GM12878 (cell line): ENCODE measurements at regions not wholly inside any gene's neighbourhood (a gene's known extent, or its start where the extent isn't known, plus 50 kb on each side); places are given as distances from the start of the nearest gene placed in this dataset.

Experiments
- ATAC-seq: fragments of 200-7000 bp; cut with Tn5 transposase; 3 replicates; pipeline ENCODE4 v1.9.1; 2020; ENCODE audit warnings: mild to moderate bottlenecking, moderate library complexity
- BruUV-seq: library from RNA; stranded (reverse); fragments of 400-500 nt; replicated peaks from 2 replicates; lab custom pipeline; 2021; lab: Mats Ljungman, UMichigan
- CTCF ChIA-PET: fragments of 300-600 bp; sonication (Branson Sonifier 250); formaldehyde crosslinking; extraction: SDS; loops from one replicate; lab custom pipeline; 2021; ENCODE audit warnings: inconsistent platforms; lab: Yijun Ruan, JAX
- POLR2A ChIA-PET: fragments of 350-600 bp; formaldehyde crosslinking; extraction: SDS; loops from one replicate; lab custom pipeline; 2021; ENCODE audit warnings: inconsistent platforms; lab: Charles Lee
- RAD21 ChIA-PET: fragments of 300-600 bp; sonication (Branson Sonifier 250); formaldehyde crosslinking; loops from one replicate; lab custom pipeline; 2023; ENCODE audit warnings: antibody characterized with exemption; ENCODE audit not compliant: unreplicated experiment; lab: Charles Lee
- SMC1A ChIA-PET: fragments of 300-600 bp; sonication (Branson Sonifier 250); formaldehyde crosslinking; loops from one replicate; lab custom pipeline; 2023; ENCODE audit not compliant: unreplicated experiment, uncharacterized antibody; lab: Charles Lee
- DNase-seq: peaks from one replicate; pipeline ENCODE4 v3.0.0-alpha.2; 2011; ENCODE audit warnings: low read depth, low spot score
- FAIRE-seq: peaks from 3 replicates; lab custom pipeline; 2011; peaks lifted over from hg19 to GRCh38; lab: Jason Lieb, UNC
- H2AFZ ChIP-seq: 2 replicates; pipeline ENCODE4 v1.6.0; 2011; ENCODE audit warnings: low read depth, low read length, control low read depth; ENCODE audit not compliant: control insufficient read depth
- H3K27ac ChIP-seq: 2 replicates; pipeline ENCODE4 v1.5.1; 2011; ENCODE audit warnings: control low read depth; ENCODE audit not compliant: control insufficient read depth, insufficient read depth
- H3K27me3 ChIP-seq, 2 experiments: replicated peaks in 1 of 2; 2 replicates each; pipeline versions ENCODE4 v1.6.0 to v1.6.1; 2011; ENCODE audit warnings: low read length in 1 of 2; ENCODE audit not compliant: control insufficient read depth in 2 of 2, insufficient read depth in 2 of 2
- H3K36me3 ChIP-seq, 2 experiments: 2 replicates each; pipeline ENCODE4 v1.5.1; 2011; ENCODE audit warnings: low read length in 1 of 2; ENCODE audit not compliant: control insufficient read depth in 2 of 2, insufficient read depth in 2 of 2
- H3K4me1 ChIP-seq: 2 replicates; pipeline ENCODE4 v1.6.1; 2011; ENCODE audit warnings: mild to moderate bottlenecking, low read length, moderate library complexity, mixed read lengths; ENCODE audit not compliant: control insufficient read depth, insufficient read depth
- H3K4me2 ChIP-seq: 2 replicates; pipeline ENCODE4 v1.6.0; 2011; ENCODE audit warnings: control low read depth; ENCODE audit not compliant: control insufficient read depth, insufficient read depth
- H3K4me3 ChIP-seq: fragments of 200-600 bp; sonication (generic); 2 replicates; pipeline ENCODE4 v1.5.1; 2016
- H3K79me2 ChIP-seq: 2 replicates; pipeline ENCODE4 v1.6.0; 2011; ENCODE audit warnings: low read length; ENCODE audit not compliant: control insufficient read depth, insufficient read depth
- H3K9ac ChIP-seq: 2 replicates; pipeline ENCODE4 v1.8.0; 2011; ENCODE audit warnings: low read length, control low read depth, mixed read lengths; ENCODE audit not compliant: control insufficient read depth, insufficient read depth
- H3K9me3 ChIP-seq: replicated peaks from 3 replicates; pipeline ENCODE4 v1.5.1; 2011; ENCODE audit warnings: mild to moderate bottlenecking, low read length; ENCODE audit not compliant: control insufficient read depth, insufficient read depth
- H4K20me1 ChIP-seq: 2 replicates; pipeline ENCODE4 v1.6.0; 2011; ENCODE audit not compliant: control insufficient read depth, insufficient read depth
- ASH2L ChIP-seq: fragments of 300-600, 200-600 bp; sonication (generic); IDR thresholded peaks from 2 replicates; pipeline ENCODE4 v1.6.1; 2017; ENCODE audit warnings: low read depth, mild to moderate bottlenecking, borderline replicate concordance
- HDAC6 ChIP-seq: fragments of 200-600 bp; sonication (generic); IDR thresholded peaks from one replicate; pipeline ENCODE4 v1.8.0; 2017; ENCODE audit warnings: antibody characterized with exemption; ENCODE audit not compliant: unreplicated experiment
- SIN3A ChIP-seq: IDR thresholded peaks from 2 replicates; pipeline ENCODE4 v1.6.1; 2012; ENCODE audit warnings: low read depth, low read length, improper control_type of control experiment
- SREBF2 ChIP-seq: IDR thresholded peaks from 2 replicates; pipeline ENCODE4 v1.6.1; 2012; ENCODE audit warnings: mild to moderate bottlenecking, low read length
- TCF12 ChIP-seq: IDR thresholded peaks from 2 replicates; pipeline ENCODE4 v1.6.1; 2011; ENCODE audit warnings: low read depth, mild to moderate bottlenecking, low read length
- whole genome bisulfite sequencing: methylation state at CpG from one replicate; pipeline ENCODE4 v1.1.6; 2016; ENCODE audit warnings: low lambda C conversion rate; ENCODE audit not compliant: insufficient replicate concordance, insufficient coverage; ENCODE audit errors: missing lambda C conversion rate; 5-methylcytosine and 5-hydroxymethylcytosine counted together
- in situ Hi-C: fragments of 300-500 bp; cut with MboI; formaldehyde crosslinking; loops from 9 replicates; pipeline ENCODE4 v1.14.3; 2018; ENCODE audit warnings: mixed read lengths
- intact Hi-C: fragments of 100-400 bp; cut with micrococcal nuclease; formaldehyde crosslinking; loops from one replicate; pipeline ENCODE4 v1.14.2; 2022; ENCODE audit not compliant: unreplicated experiment
- TF ChIP-seq, protein P1 (sequence below): fragments of 450-650 bp; IDR thresholded peaks from 2 replicates; pipeline ENCODE4 v1.6.1; 2017; ENCODE audit warnings: mild to moderate bottlenecking, moderate library complexity

DNA sequence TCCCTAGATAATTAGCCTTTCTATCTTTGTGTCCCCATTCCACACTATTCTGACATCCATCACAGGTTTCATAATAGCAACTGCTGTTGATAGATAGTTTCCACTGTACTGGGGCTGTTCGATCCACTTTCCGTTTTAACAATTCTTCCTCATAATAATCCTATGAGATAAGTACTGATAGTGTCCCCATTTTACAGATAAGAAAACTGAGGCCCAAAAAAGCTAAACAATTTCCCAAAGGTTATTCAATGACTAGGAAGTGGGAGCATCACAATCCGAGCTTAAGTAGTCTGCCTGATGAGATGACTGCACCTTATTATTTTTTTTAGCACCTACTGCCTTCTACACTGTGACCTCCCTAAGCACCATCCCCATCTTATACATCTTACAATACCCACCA lies 569.2 kb downstream of the STK39 start:
- H2AFZ ChIP-seq, result no peak overlapping the region
- WGBS, result 65% methylated on average over 3 of the region's 3 CpGs
- ChIA-PET SMC1A (no interaction called here), RAD21 (no interaction called here), POLR2A (no interaction called here), CTCF (no interaction called here)
- DNase-seq (no peak), ATAC-seq (no peak), FAIRE-seq (no peak)
- H4K20me1 ChIP-seq, result no peaks in the 10 kb centered on the region
- no peak overlapping the region for H3K4me3 ChIP-seq
- H3K27me3 ChIP-seq, result no peaks in the 10 kb centered on the region
- intact Hi-C loops (no loop called here), in situ Hi-C loops (no loop called here)
- no peaks in the 10 kb centered on the region for H3K79me2 ChIP-seq
- BruUV-seq, result no TSS peak
- H3K9me3 ChIP-seq, result no peaks in the 10 kb centered on the region
- H3K4me1 ChIP-seq, result no peaks in the 10 kb centered on the region
- H3K27ac ChIP-seq, result no peak overlapping the region
- H3K4me2 ChIP-seq, result no peak overlapping the region
- H3K36me3 ChIP-seq, result no peaks in the 10 kb centered on the region
- TF ChIP-seq ASH2L, result no peak
- no peak for TF ChIP-seq SREBF2
- TF ChIP-seq SIN3A, result no peak
- TF ChIP-seq, protein P1, sequence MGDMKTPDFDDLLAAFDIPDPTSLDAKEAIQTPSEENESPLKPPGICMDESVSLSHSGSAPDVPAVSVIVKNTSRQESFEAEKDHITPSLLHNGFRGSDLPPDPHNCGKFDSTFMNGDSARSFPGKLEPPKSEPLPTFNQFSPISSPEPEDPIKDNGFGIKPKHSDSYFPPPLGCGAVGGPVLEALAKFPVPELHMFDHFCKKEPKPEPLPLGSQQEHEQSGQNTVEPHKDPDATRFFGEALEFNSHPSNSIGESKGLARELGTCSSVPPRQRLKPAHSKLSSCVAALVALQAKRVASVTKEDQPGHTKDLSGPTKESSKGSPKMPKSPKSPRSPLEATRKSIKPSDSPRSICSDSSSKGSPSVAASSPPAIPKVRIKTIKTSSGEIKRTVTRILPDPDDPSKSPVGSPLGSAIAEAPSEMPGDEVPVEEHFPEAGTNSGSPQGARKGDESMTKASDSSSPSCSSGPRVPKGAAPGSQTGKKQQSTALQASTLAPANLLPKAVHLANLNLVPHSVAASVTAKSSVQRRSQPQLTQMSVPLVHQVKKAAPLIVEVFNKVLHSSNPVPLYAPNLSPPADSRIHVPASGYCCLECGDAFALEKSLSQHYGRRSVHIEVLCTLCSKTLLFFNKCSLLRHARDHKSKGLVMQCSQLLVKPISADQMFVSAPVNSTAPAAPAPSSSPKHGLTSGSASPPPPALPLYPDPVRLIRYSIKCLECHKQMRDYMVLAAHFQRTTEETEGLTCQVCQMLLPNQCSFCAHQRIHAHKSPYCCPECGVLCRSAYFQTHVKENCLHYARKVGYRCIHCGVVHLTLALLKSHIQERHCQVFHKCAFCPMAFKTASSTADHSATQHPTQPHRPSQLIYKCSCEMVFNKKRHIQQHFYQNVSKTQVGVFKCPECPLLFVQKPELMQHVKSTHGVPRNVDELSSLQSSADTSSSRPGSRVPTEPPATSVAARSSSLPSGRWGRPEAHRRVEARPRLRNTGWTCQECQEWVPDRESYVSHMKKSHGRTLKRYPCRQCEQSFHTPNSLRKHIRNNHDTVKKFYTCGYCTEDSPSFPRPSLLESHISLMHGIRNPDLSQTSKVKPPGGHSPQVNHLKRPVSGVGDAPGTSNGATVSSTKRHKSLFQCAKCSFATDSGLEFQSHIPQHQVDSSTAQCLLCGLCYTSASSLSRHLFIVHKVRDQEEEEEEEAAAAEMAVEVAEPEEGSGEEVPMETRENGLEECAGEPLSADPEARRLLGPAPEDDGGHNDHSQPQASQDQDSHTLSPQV, result no peak
- TF ChIP-seq TCF12, result no peak
- TF ChIP-seq HDAC6, result no peak
- H3K9ac ChIP-seq, result no peak overlapping the region
